ENCODE measurements at regions not wholly inside any gene's neighbourhood (a gene's known extent, or its start where the extent isn't known, plus 50 kb on each side); places are given as distances from the start of the nearest gene placed in this dataset.

GRCh38 chr13:73938372-73939070 is 195.7 kb downstream of the KLF12 start:
- DNase-seq (ENCODE audit: low read depth in 1 of 2, low spot score in 1 of 2) = no peak

GRCh38 chr13:73937441-73937840 is 196.8 kb downstream of the KLF12 start:
- DNase-seq (ENCODE audit: low read depth in 1 of 2, low spot score in 1 of 2) = no peak

GRCh38 chr13:73935991-73936390 is 198.2 kb downstream of the KLF12 start:
- DNase-seq (ENCODE audit: low read depth in 1 of 2, low spot score in 1 of 2) = no peak

DNA sequence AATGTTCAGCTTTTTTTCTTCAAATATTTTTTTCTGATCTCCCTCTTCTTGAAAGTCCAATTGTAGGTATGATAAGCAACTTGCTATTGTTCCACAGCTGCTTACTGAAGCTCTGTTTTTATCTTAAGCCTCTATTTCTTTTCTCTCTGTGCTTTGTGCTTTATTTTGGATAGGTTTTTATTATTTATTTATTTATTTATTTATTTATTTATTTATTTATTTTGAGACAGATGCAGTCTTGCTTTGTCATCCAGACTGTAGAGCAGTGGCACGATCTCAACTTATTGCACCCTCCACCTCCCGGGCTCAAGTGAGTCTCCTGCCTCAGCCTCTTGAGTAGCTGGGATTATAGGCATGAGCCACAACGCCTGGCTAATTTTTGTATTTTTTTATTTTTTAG is 199.4 kb downstream of the KLF12 start:
- no peak for DNase-seq (ENCODE audit: low read depth in 1 of 2, low spot score in 1 of 2)

GRCh38 chr13:73934215-73934641 is 200.0 kb downstream of the KLF12 start:
- no peak for DNase-seq (ENCODE audit: low read depth in 1 of 2, low spot score in 1 of 2)

- no peak for DNase-seq (ENCODE audit: low read depth in 1 of 2, low spot score in 1 of 2)
Measured at GRCh38 chr13:73933795-73934194, 200.4 kb downstream of the KLF12 start.

GRCh38 chr13:73932091-73932490 is 202.1 kb downstream of the KLF12 start:
- DNase-seq (ENCODE audit: low read depth in 1 of 2, low spot score in 1 of 2) = no peak

DNA sequence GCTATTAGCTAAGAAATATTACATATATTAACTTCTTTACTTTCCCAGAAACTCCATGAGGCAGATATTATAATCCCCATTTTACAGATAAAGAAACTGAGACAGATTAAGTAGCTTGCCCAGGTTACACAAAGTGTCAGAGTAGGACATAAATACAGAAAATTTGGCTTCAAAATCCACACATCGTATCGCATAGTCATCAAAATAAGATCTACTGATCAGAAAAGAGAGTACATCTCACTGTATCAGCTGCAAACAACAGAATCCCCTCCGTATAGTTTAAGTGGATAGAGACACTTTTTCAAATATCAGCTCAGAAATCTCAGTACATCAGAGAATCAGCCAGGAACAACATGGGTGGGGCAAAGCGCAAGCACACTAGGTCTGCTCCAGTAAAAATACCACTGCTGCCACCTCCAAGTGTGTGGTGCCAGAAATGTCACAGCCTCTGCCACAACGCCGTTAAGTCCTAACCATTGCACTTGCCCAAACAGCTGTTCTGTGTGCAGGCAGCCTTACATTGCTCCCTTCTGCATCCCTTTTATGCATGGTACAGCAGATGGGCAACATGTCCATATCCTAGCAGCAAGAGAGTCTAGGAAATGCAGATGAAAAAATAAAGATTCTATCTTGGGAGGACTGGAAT is 204.8 kb downstream of the KLF12 start:
- DNase-seq (ENCODE audit: low read depth in 1 of 2, low spot score in 1 of 2) = no peak

GRCh38 chr13:73924607-73925006 is 209.6 kb downstream of the KLF12 start:
- no peak for DNase-seq (ENCODE audit: low read depth in 1 of 2, low spot score in 1 of 2)

- no peak for DNase-seq (ENCODE audit: low read depth in 1 of 2, low spot score in 1 of 2)
Measured at GRCh38 chr13:73922493-73923393, 211.5 kb downstream of the KLF12 start.

DNA sequence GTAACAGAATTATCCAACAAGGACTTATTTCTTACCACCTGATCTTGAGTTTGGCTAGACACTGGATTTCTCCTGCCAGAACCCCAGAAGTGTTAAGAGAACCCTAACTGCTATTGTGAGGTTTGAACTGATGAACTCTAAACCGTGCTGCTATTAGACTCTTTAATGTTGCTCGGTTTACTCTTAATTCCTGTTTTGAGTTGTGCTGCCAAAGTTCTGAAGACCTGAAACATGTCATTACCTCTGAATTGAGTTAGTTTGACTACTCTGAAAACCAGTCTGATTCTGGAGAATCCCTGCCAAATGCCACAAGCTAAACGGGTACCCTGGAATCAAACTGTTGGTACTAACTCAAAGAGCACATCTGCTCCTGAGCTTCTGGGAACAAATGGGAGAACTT is 215.5 kb downstream of the KLF12 start:
- DNase-seq (ENCODE audit: low read depth in 1 of 2, low spot score in 1 of 2) = no peak

GRCh38 chr13:73913751-73914518 is 220.3 kb downstream of the KLF12 start:
- no peak for DNase-seq (ENCODE audit: low read depth in 1 of 2, low spot score in 1 of 2)

GRCh38 chr13:73913079-73913740 is 221.0 kb downstream of the KLF12 start:
- DNase-seq (ENCODE audit: low read depth in 1 of 2, low spot score in 1 of 2) = no peak

DNA sequence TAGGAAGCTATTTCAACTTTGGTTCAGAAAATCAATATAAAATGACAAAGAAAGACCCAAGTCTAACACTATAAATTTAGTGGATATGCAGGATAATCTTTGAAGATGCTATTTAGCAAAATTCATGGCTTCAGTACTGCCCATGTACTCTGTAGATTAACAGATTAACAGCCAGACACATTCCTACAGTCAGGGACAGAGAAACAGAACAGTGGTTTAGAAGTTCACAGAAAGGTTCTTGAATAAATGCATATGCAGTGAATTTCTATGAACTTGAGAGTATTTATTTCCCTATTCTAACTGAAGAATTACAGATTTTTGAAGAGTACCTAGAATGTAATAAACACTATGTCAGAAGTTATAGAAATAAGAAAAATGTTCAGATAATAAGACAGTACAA is 222.8 kb downstream of the KLF12 start:
- DNase-seq (ENCODE audit: low read depth in 1 of 2, low spot score in 1 of 2) = no peak

GRCh38 chr13:73910733-73911132 is 223.5 kb downstream of the KLF12 start:
- no peak for DNase-seq (ENCODE audit: low read depth in 1 of 2, low spot score in 1 of 2)

DNA sequence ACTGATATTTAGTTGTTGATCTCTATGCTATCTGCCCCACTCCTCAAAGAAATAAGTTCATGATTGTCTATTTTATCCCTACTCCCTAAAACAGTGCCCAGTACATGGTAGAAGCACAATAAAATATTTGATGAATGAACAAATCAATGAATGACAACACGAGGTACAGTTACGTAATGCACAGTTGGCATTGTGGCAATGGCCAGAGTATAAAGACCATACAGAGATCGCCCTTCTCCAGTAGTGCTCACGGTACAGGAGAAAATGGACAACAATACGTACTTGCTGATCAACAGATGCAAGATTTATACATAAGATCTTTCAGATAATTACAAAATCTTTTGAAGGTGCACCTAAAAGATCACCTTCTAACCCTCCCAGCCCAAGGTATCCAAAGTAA is 225.4 kb downstream of the KLF12 start:
- no peak for DNase-seq (ENCODE audit: low read depth in 1 of 2, low spot score in 1 of 2)

DNA sequence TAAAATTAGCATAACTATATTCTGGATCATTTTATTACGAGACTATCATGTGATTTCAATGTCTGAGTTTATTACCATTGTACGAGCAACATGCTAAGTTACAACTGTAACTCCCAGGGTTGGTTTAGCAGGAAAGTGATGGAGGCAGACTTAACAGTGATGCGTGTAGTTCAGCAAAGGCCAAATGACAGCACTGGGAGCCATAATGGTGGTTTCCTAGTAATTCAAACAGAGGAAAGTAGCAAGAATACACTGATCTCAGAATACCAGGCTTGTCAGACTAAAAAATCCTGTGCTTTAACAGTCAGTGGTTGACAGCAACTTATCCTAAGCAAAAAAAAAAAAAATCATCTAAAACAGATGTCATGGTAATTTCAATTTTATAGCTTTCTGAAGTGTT is 229.6 kb downstream of the KLF12 start:
- no peak for DNase-seq (ENCODE audit: low read depth in 1 of 2, low spot score in 1 of 2)

DNA sequence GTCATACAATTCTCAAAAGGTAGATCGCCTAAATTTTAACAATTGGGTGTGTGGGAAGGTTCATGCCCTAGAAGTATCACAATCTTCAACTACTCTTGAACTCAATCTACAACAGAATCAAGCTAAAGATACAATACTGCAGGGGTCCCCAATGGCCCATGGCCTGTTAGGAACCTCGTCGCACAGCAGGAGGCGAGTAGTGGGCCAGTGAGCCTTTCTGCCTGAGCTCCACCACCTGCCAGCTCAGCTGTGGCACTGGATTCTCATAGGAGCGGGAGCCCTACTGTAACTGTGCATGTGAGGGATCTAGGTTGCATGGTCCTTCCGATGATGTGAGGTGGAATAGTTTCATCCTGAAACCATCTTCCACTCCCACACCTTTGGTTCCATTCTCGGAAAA is 230.6 kb downstream of the KLF12 start:
- DNase-seq (ENCODE audit: low read depth in 1 of 2, low spot score in 1 of 2) = no peak

DNA sequence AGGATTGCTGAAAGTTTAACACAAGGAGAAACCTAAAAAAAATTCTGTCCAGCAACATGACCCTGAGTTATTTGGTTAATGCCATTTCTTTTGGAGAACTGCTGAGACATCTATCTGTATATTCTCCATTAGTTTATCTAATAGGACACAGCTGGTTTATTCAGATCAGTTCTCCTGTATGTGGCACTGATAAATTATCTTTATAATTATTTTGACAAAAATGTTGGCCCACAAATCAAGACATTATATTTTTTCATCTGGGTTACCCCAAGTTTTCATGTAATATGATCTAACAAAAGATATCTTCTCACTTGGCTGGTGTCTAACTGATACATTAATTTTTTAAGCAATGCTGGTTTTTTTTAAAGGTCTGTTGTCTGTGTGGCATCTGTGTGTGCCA is 231.4 kb downstream of the KLF12 start:
- no peak for DNase-seq (ENCODE audit: low read depth in 1 of 2, low spot score in 1 of 2)

- DNase-seq (ENCODE audit: low read depth in 1 of 2, low spot score in 1 of 2) = no peak
Measured at GRCh38 chr13:73902296-73902695, 231.9 kb downstream of the KLF12 start.
